Transverse colon (tissue), 4 donors: ENCODE measurements at regions not wholly inside any gene's neighbourhood (a gene's known extent, or its start where the extent isn't known, plus 50 kb on each side); places are given as distances from the start of the nearest gene placed in this dataset.

ENCODE experiments used
- DNase-seq: peaks from one replicate; pipeline ENCODE4 v3.0.0-alpha.2; 2019
- H3K27ac ChIP-seq, 4 donors: fragments of 200-600 bp; sonication (generic); 2 replicates each; pipeline ENCODE4 v1.5.1; 2016 to 2018; ENCODE audit warnings: inconsistent platforms in 4 of 4
- H3K27me3 ChIP-seq: fragments of 200-600 bp; sonication (generic); 2 replicates; pipeline ENCODE4 v1.5.1; 2017; ENCODE audit warnings: inconsistent platforms
- H3K36me3 ChIP-seq, 4 donors: fragments of 200-600 bp; sonication (generic); 2 replicates each; pipeline ENCODE4 v1.5.1; 2017 to 2019; ENCODE audit warnings: inconsistent platforms in 4 of 4
- H3K4me1 ChIP-seq, 4 donors: fragments of 200-600 bp; sonication (generic); 2 replicates each; pipeline ENCODE4 v1.5.1; 2017 to 2020; ENCODE audit warnings: inconsistent platforms in 4 of 4
- H3K4me3 ChIP-seq, 4 donors: fragments of 200-600 bp; sonication (generic); 1 replicate in 1 of 4; 2 replicates in 3 of 4; pipeline versions ENCODE4 v1.5.1 to v1.6.1; 2017 to 2019; ENCODE audit warnings: inconsistent platforms in 4 of 4
- H3K9me3 ChIP-seq, 2 donors: fragments of 200-600 bp; sonication (generic); 2 replicates each; pipeline ENCODE4 v1.5.1; 2017 to 2019; ENCODE audit warnings: inconsistent platforms in 2 of 2
- EP300 ChIP-seq: sonication (generic); formaldehyde crosslinking; IDR thresholded peaks from one replicate; pipeline ENCODE4 v1.6.1; 2017; ENCODE audit warnings: antibody characterized with exemption, low read depth
- POLR2A ChIP-seq: fragments of 450-650 bp; IDR thresholded peaks from one replicate; pipeline ENCODE4 v1.6.1; 2016; ENCODE audit warnings: antibody characterized with exemption, mild to moderate bottlenecking, moderate library complexity
- POLR2AphosphoS5 ChIP-seq, 3 donors: sonication (generic); formaldehyde crosslinking; IDR thresholded peaks; one replicate each; pipeline ENCODE4 v1.6.1; 2016; ENCODE audit warnings: antibody characterized with exemption in 3 of 3
- WGBS, 2 donors: methylation state at CpG; one replicate each; pipeline ENCODE4 v1.1.5; 2018; ENCODE audit warnings: low coverage in 1 of 2; 5-methylcytosine and 5-hydroxymethylcytosine counted together
- in situ Hi-C, 4 donors: fragments of 200-750 bp; cut with MboI; loops; one replicate each; pipeline versions ENCODE4 v1.15.0 to v1.15.1; 2017; ENCODE audit warnings: low sequenced_read_pairs in 3 of 4, low pct_ligation_motif_present in 1 of 4, low pct_unique_long_range_greater_than_20kb in 1 of 4
- intact Hi-C: fragments of 100-400 bp; cut with DNase I; formaldehyde crosslinking; loops from one replicate; pipeline ENCODE4 v1.15.1; 2023; ENCODE audit warnings: low total_unique reads
- TF ChIP-seq, protein P1 (sequence below), 5 experiments: fragments of 200-600 bp in 3 of 5; fragments of 450-650 bp in 2 of 5; sonication (generic) in 3 of 5; IDR thresholded peaks; 1 replicate in 2 of 5; 2 replicates in 3 of 5; pipeline ENCODE4 v1.5.1; 2016 to 2017; ENCODE audit warnings: antibody characterized with exemption in 5 of 5, inconsistent platforms in 3 of 5, mild to moderate bottlenecking in 2 of 5, moderate library complexity in 1 of 5

DNA sequence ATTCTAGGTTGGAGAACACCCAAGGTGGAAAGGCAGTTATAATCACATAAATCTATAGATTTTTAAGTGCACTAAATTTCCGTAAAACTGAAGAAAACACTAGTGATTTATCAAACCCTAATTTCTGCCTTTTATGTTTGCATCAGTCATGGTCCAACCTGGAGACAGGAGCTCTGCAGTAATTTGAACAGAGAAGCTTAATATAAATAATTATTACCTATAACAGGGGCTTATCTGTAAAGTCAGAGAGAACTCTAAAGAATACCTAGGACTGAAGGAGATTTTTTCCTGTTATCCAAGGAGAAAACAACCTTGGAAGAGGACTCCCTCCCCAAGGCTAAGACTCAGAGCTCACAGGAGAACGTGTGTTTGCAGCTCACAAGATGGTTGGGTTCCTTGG, 95.1 kb downstream of the MPP7 start:
- DNase-seq, result no peak
- no peak overlapping the region for H3K4me3 ChIP-seq
- no peaks in the 10 kb centered on the region for H3K27me3 ChIP-seq
- peaks cover 0 to 2% (median 0%) of the 10 kb centered on the region in 4 donors for H3K4me1 ChIP-seq
- H3K9me3 ChIP-seq, result no peaks in the 10 kb centered on the region
- in situ Hi-C loops (no loop called here), intact Hi-C loops (no loop called here)
- TF ChIP-seq EP300 (no peak), POLR2AphosphoS5 (IDR thresholded peaks at IDR 0.05) (no peak), POLR2A (no peak)
- TF ChIP-seq, protein P1, sequence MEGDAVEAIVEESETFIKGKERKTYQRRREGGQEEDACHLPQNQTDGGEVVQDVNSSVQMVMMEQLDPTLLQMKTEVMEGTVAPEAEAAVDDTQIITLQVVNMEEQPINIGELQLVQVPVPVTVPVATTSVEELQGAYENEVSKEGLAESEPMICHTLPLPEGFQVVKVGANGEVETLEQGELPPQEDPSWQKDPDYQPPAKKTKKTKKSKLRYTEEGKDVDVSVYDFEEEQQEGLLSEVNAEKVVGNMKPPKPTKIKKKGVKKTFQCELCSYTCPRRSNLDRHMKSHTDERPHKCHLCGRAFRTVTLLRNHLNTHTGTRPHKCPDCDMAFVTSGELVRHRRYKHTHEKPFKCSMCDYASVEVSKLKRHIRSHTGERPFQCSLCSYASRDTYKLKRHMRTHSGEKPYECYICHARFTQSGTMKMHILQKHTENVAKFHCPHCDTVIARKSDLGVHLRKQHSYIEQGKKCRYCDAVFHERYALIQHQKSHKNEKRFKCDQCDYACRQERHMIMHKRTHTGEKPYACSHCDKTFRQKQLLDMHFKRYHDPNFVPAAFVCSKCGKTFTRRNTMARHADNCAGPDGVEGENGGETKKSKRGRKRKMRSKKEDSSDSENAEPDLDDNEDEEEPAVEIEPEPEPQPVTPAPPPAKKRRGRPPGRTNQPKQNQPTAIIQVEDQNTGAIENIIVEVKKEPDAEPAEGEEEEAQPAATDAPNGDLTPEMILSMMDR (IDR thresholded peaks at IDR 0.05), result no peak
- no peak overlapping the region for H3K27ac ChIP-seq
- H3K36me3 ChIP-seq, result no peaks in the 10 kb centered on the region
- 90 to 100% methylated on average over 2 of the region's 2 CpGs for WGBS, 2 donors

DNA sequence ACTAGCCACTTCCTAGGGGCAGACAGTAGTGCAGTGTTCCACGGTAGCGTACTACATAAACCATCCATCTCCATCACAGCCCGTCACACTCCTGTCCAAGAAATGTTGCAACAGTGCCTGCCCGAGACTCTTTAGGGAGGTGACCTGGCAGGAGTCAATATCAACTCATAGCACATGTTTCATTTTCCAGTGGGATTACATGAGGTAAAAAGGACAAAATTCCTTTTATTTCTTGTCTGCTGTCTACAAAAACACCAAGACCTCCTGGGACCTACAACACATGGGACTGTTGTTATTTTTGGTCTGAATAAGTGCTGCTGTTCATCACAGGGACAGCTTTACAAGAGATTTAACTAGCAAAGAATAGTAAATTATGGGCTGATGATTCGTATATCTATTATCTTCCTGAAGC, 99.9 kb downstream of the MPP7 start:
- in situ Hi-C loops, result no loop called here
- Histone ChIP-seq H3K4me1 (peaks cover 0 to 10% (median 2%) of the 10 kb centered on the region in 4 donors), H3K9me3 (no peaks in the 10 kb centered on the region), H3K27ac (no peak overlapping the region), H3K27me3 (no peaks in the 10 kb centered on the region), H3K4me3 (no peak overlapping the region), H3K36me3 (no peaks in the 10 kb centered on the region)
- intact Hi-C loops, result loop anchor here (2.0 kb wide), 1 partner anchor 32 kb away; no protein-coding TSS in a partner anchor
- no peak for DNase-seq
- WGBS, 2 donors, result 61 to 73% methylated on average over 5 of the region's 5 CpGs
- peak in 1 of 3 donors; percentile 35 for TF ChIP-seq POLR2AphosphoS5 (IDR thresholded peaks at IDR 0.05)
- TF ChIP-seq, protein P1 (IDR thresholded peaks at IDR 0.05), result no peak

DNA sequence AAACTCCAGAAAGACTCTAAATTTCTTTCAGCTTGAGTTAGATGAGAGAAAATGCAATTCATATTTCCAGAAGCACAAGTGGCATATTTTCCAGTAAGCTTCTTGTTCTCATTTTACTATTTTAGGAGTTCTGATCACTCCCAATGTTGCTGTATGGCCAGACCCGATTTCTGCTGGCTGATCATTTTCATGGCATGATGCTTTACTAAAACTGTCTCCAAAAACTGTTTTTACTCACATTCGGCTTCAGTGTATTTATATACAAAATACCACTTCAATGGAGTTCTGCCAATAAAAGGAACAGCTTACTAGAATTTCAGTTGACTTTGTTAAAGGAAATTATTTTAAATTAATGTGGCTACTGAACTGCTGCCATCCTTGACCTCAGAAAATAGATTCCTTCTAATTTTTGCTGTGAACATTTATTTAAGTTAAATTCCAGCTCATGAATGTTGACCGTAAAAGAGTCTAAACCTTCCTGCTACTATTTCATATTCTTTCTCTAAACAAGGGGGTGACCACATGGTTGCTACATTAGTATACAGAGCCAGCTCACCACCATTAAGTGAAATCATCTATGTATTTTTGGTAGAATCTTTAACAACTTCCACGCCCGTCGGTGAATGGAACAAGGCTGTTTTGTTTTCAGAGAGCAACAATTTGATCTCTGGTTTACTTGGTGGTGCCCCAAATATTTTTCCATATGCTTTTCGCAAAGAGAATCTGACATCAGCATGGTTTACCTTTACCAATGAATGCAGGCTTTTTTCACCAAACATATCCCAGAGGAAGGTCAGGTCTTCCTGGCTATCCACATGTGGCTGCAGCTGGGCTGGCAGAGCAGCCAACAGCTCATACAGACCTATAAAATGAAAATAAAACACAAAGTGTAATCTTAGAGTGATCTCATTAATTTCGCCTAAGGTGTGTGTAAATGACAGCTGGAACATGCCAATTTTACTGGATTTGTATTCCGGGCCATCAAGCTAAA, 101.2 kb downstream of the MPP7 start:
- TF ChIP-seq POLR2A, result no peak
- TF ChIP-seq, protein P1 (IDR thresholded peaks at IDR 0.05), result no peak
- no peak for TF ChIP-seq POLR2AphosphoS5 (IDR thresholded peaks at IDR 0.05)
- TF ChIP-seq EP300, result no peak
- Histone ChIP-seq H3K27me3 (no peaks in the 10 kb centered on the region), H3K36me3 (no peaks in the 10 kb centered on the region), H3K4me1 (peaks cover 0 to 10% (median 2%) of the 10 kb centered on the region in 4 donors), H3K9me3 (no peaks in the 10 kb centered on the region), H3K4me3 (no peak overlapping the region), H3K27ac (peak overlapping the region in 1 of 4 donors; percentile 42)
- 65% methylated on average over 9 of the region's 9 CpGs for WGBS, 2 donors
- in situ Hi-C loops (no loop called here), intact Hi-C loops (loop anchor here (2.0 kb wide), 1 partner anchor 33 kb away; no protein-coding TSS in a partner anchor)
- DNase-seq, result no peak

DNA sequence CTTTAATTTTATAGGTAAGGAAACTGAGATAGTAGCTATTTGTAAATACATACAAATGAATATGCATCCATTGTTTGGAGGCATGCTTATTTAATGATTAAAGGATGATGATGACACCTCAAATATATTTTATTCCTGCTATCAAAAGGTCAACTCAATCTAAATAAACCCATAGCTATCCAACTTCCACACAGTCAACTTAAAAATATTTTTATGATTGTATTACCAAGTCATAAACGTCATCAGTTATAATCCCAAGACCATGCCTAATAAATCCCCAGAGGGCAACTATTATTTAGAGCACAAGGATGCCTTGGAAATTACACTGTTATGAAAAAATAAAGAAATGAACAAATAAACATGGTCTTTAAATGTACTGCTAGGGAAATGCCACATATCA, 102.1 kb downstream of the MPP7 start:
- DNase-seq, result no peak
- 47 to 49% methylated on average over 1 of the region's 1 CpG for whole genome bisulfite sequencing, 2 donors
- Histone ChIP-seq H3K27me3 (no peaks in the 10 kb centered on the region), H3K27ac (no peak overlapping the region), H3K9me3 (no peaks in the 10 kb centered on the region), H3K36me3 (no peaks in the 10 kb centered on the region), H3K4me3 (no peak overlapping the region), H3K4me1 (peaks cover 0 to 10% (median 2%) of the 10 kb centered on the region in 4 donors)
- in situ Hi-C loops, result no loop called here
- intact Hi-C loops, result no loop called here
- TF ChIP-seq POLR2AphosphoS5 (IDR thresholded peaks at IDR 0.05), result no peak
- TF ChIP-seq, protein P1 (IDR thresholded peaks at IDR 0.05), result no peak
- no peak for TF ChIP-seq POLR2A
- TF ChIP-seq EP300, result no peak
